ENCODE measurements at regions not wholly inside any gene's neighbourhood (a gene's known extent, or its start where the extent isn't known, plus 50 kb on each side); places are given as distances from the start of the nearest gene placed in this dataset.
"Not testable (repeated sequence)": the region's sequence is repeated elsewhere in the genome, so short reads cannot be mapped to it uniquely, and the experiment has no call there.

GRCh38 chr9:85433956-85434355 is 307.8 kb downstream of the AGTPBP1 start:
- not testable (repeated sequence) for TF ChIP-seq CTCF (IDR thresholded peaks at IDR 0.05 in 8 of 11, conservative IDR thresholded peaks at IDR 0.05 in 3 of 11); POLR2A (IDR thresholded peaks at IDR 0.05)

Data from spleen (tissue), 7 donors.